ENCODE measurements at regions not wholly inside any gene's neighbourhood (a gene's known extent, or its start where the extent isn't known, plus 50 kb on each side); places are given as distances from the start of the nearest gene placed in this dataset.

DNA sequence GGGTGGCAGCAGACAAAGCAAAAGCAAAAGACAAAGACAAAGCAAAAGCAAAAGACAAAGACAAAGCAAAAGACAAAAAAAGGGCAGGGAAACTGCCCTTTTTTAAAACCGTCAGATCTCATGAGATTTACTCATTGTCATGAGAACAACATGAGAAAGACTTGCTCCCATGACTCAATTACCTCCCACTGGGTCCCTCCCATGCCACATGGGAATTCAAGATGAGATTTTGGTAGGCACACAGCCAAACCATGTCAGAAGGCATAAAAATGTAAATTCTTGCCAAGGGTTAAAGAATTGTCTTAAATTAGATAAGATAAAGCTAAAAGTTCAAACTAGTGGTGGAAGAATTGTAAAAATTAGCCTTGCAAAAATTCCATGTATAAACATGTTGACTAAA is 419.7 kb downstream of the TRAM1L1 start:
- no peak overlapping the region for H3K27ac ChIP-seq
- no peaks in the 10 kb centered on the region for H3K4me1 ChIP-seq
- intact Hi-C loops (cut with DNase I; ENCODE audit: low total_unique reads) = no loop called here
- DNase-seq = no peak
- WGBS, 2 donors = 65 to 95% methylated on average over 1 of the region's 1 CpG
- H3K27me3 ChIP-seq = no peaks in the 10 kb centered on the region
- no peak overlapping the region for H3K4me3 ChIP-seq
- no peak for TF ChIP-seq POLR2A (IDR thresholded peaks at IDR 0.05)
- TF ChIP-seq, protein P1, sequence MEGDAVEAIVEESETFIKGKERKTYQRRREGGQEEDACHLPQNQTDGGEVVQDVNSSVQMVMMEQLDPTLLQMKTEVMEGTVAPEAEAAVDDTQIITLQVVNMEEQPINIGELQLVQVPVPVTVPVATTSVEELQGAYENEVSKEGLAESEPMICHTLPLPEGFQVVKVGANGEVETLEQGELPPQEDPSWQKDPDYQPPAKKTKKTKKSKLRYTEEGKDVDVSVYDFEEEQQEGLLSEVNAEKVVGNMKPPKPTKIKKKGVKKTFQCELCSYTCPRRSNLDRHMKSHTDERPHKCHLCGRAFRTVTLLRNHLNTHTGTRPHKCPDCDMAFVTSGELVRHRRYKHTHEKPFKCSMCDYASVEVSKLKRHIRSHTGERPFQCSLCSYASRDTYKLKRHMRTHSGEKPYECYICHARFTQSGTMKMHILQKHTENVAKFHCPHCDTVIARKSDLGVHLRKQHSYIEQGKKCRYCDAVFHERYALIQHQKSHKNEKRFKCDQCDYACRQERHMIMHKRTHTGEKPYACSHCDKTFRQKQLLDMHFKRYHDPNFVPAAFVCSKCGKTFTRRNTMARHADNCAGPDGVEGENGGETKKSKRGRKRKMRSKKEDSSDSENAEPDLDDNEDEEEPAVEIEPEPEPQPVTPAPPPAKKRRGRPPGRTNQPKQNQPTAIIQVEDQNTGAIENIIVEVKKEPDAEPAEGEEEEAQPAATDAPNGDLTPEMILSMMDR (IDR thresholded peaks at IDR 0.05) = no peak
- H3K9me3 ChIP-seq = no peaks in the 10 kb centered on the region
- no peaks in the 10 kb centered on the region for H3K36me3 ChIP-seq (ENCODE audit: low read depth, missing control alignments)

DNA sequence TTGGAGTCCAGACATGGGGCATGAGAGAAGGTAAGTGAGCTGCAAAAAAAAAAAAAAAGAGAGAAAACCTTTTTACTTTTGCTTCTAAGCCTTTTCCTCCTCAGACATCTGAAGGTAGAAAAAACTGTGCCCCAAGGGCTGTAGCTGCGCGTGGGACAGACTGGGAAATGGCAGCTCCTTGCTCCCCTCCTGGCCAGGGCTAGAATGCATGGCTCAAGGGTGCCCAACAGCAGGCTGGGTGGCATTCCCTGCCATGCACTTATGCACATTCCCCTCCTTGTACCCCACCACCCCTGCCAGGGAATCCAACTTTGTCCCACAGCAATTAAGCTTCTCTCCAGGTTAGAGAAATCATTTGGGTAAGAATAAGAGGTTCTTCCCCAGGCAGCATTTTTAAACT is 421.2 kb downstream of the TRAM1L1 start:
- Histone ChIP-seq H3K36me3 (ENCODE audit: low read depth, missing control alignments) (no peaks in the 10 kb centered on the region), H3K27ac (no peak overlapping the region), H3K4me1 (no peaks in the 10 kb centered on the region), H3K4me3 (no peak overlapping the region), H3K9me3 (no peaks in the 10 kb centered on the region), H3K27me3 (no peaks in the 10 kb centered on the region)
- no peak for TF ChIP-seq POLR2A (IDR thresholded peaks at IDR 0.05)
- TF ChIP-seq, protein P1 (IDR thresholded peaks at IDR 0.05) = no peak
- WGBS, 2 donors = 80 to 81% methylated on average over 2 of the region's 2 CpGs
- intact Hi-C loops (cut with DNase I; ENCODE audit: low total_unique reads) = no loop called here
- DNase-seq = no peak

DNA sequence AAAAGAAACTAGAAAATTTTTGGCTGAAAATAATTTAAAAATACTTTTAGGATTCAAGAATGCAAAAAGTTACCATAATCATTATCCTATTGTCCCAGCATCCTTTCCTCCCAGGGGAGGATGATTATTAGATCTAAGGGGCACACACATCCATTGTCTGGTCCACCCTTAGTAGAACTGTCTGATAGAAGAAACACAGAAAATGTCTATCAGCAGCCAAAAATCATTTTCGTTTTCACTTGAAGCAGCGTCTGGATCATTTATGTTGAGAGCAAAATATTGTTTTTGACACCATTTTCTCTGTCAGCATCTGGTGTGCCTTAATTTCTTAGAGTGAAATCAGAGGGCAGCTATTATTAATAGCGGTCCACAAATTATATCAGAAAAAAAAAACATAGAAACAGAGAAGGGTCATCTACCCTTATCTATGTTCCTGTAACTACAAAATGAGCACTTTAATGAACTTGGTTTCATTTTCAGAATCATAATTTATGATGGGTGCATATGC is 446.3 kb downstream of the TRAM1L1 start:
- DNase-seq = no peak
- no peak overlapping the region for H3K4me3 ChIP-seq
- TF ChIP-seq, protein P1 (IDR thresholded peaks at IDR 0.05) = no peak
- TF ChIP-seq POLR2A (IDR thresholded peaks at IDR 0.05) = no peak
- intact Hi-C loops (cut with DNase I; ENCODE audit: low total_unique reads) = no loop called here
- no peaks in the 10 kb centered on the region for H3K27me3 ChIP-seq
- no peaks in the 10 kb centered on the region for H3K9me3 ChIP-seq
- WGBS, 2 donors = 53 to 57% methylated on average over 3 of the region's 3 CpGs
- no peaks in the 10 kb centered on the region for H3K36me3 ChIP-seq (ENCODE audit: low read depth, missing control alignments)
- no peak overlapping the region for H3K27ac ChIP-seq
- no peaks in the 10 kb centered on the region for H3K4me1 ChIP-seq

DNA sequence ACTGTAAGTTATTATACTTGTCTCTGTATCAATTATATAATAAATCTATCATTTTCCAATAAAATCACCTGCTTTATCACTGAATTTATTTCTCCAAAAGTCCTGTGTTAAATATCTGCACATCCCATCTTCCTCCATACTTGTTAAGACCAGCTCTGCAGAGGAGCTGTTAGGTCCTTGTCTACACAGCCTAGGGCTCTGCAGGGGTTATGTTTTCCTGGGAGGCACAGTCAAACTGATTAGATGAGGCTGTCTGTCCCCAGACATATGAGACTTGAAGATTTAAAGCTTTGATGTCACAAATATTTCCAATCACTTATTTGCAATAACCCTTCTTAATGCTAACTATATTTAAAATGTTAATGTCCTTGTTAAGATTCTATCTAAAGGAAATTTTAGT is 446.8 kb downstream of the TRAM1L1 start:
- H3K9me3 ChIP-seq = no peaks in the 10 kb centered on the region
- no peak overlapping the region for H3K27ac ChIP-seq
- intact Hi-C loops (cut with DNase I; ENCODE audit: low total_unique reads) = no loop called here
- H3K4me1 ChIP-seq = no peaks in the 10 kb centered on the region
- DNase-seq = no peak
- H3K4me3 ChIP-seq = no peak overlapping the region
- TF ChIP-seq, protein P1 (IDR thresholded peaks at IDR 0.05) = no peak
- TF ChIP-seq POLR2A (IDR thresholded peaks at IDR 0.05) = no peak
- no peaks in the 10 kb centered on the region for H3K36me3 ChIP-seq (ENCODE audit: low read depth, missing control alignments)
- no peaks in the 10 kb centered on the region for H3K27me3 ChIP-seq

DNA sequence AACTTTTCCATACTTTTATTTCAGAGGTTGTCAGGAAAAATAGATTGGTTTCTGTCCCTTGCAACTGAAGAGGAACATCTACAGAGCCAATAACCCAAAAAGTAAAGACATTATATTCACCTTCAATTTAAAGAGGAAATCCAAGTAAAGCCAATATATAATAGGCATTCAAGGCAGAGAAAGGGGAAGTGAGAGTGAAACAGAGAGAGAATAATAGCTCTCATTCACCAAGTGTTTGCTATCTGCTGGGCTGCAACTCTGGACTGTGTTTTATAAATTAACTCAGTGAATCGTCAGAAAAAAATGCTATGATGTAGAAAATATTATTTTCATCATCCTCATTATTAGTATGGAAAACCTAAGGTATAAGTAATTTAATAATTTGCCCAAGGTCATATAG is 448.5 kb downstream of the TRAM1L1 start:
- WGBS, 2 donors = 30 to 52% methylated on average over 1 of the region's 1 CpG
- TF ChIP-seq, protein P1 (IDR thresholded peaks at IDR 0.05) = no peak
- H3K4me3 ChIP-seq = no peak overlapping the region

More for the DNA sequence above, 448.5 kb downstream of the TRAM1L1 start:
- no peaks in the 10 kb centered on the region for H3K4me1 ChIP-seq
- no peaks in the 10 kb centered on the region for H3K9me3 ChIP-seq
- DNase-seq = no peak
- no peaks in the 10 kb centered on the region for H3K27me3 ChIP-seq
- H3K36me3 ChIP-seq (ENCODE audit: low read depth, missing control alignments) = no peaks in the 10 kb centered on the region
- intact Hi-C loops (cut with DNase I; ENCODE audit: low total_unique reads) = no loop called here
- H3K27ac ChIP-seq = no peak overlapping the region
